ENCODE measurements at regions not wholly inside any gene's neighbourhood (a gene's known extent, or its start where the extent isn't known, plus 50 kb on each side); places are given as distances from the start of the nearest gene placed in this dataset.

DNA sequence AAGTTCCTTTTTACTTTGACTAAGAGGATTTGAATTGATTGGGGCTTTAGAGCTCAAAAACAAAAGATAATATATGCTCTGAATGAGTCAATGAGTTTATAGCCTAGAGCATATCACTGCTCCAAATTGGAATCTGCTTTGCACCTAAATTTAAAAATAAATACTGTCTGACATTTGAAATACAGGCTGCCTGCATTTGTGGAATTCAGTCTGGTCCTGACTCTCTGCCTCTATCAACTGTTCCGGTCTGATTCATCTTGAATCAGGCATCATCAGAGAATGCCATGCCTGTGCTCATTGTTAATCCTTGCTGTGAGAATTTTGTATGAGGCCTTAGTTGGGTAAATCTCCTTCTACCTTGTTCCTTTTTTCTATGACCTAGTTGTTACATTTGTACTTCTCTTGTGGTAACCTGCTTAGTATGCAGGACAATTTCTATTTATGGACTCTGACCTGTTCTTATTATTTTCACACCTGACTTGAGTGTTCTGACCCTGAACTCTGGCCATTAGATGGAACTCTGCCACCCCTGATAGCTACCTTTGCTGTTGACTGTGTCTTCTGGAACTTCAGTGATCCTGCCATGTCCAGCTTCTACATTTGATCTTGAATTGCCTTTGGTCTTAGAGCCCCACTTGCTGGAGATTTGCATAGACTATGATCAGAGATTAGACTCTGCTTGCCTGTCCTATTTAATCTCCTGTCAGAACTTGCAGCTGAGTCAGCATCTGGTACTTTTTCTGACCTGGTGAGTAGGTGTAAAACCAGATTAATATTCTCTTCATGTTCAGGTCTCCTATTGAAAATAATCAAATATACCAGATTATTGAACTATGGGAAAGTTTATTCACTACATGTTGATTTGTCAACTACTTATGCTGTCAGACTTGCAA, 442.7 kb upstream of the HS3ST5 start:
- TF ChIP-seq, protein P1, sequence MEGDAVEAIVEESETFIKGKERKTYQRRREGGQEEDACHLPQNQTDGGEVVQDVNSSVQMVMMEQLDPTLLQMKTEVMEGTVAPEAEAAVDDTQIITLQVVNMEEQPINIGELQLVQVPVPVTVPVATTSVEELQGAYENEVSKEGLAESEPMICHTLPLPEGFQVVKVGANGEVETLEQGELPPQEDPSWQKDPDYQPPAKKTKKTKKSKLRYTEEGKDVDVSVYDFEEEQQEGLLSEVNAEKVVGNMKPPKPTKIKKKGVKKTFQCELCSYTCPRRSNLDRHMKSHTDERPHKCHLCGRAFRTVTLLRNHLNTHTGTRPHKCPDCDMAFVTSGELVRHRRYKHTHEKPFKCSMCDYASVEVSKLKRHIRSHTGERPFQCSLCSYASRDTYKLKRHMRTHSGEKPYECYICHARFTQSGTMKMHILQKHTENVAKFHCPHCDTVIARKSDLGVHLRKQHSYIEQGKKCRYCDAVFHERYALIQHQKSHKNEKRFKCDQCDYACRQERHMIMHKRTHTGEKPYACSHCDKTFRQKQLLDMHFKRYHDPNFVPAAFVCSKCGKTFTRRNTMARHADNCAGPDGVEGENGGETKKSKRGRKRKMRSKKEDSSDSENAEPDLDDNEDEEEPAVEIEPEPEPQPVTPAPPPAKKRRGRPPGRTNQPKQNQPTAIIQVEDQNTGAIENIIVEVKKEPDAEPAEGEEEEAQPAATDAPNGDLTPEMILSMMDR (IDR thresholded peaks at IDR 0.05; ENCODE audit: low read length) = no peak
- no peak for TF ChIP-seq EZH2 (IDR thresholded peaks at IDR 0.05; ENCODE audit: borderline replicate concordance, low read length)

Measured in OCI-LY1 (cell line).